ENCODE measurements at regions not wholly inside any gene's neighbourhood (a gene's known extent, or its start where the extent isn't known, plus 50 kb on each side); places are given as distances from the start of the nearest gene placed in this dataset.
A peak's percentile ranks its signal among the peaks of the same experiment; 100 is the strongest.

DNA sequence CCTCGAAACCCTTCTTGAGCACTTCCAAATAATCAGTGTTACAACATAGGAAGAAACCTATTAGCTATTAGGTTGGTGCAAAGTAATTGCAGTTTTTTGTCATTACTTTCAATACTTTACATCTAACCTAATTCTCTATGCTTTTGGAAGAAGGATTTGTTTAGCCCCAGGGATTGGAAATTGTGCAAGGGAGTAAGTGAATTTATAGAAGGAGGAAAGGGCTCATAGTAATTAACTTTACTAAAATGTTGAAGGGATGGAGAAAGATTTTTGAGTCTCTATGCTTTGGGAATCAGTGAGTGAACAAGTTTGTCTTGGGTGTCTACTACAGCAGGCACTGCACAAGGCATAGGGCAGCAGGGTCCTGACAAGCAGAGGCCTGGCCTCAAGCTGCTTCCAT, 261.1 kb downstream of the EN1 start:
- CTCF ChIA-PET = no interaction called here
- no peak overlapping the region for H3K4me3 Mint-ChIP-seq
- H3K36me3 Mint-ChIP-seq = no peaks in the 10 kb centered on the region

DNA sequence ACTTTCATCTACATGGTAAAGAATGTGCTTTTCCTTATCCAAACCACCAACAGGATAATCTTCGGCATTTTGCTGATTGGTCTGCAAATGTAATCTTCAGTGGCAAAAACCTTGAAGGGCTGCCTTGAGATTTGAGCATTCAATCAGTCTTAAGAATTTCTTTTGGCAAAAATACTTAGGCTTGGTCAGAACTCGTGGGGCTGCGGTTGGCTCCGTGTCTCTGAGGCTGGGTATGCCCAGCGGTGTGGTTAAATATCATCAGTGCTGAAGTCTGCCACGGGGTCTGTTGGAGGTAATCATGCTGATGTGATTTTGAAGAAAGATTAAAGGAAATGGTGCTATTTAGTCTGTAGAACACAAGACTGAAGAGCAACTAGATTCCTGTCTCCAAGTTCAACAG, 262.6 kb downstream of the EN1 start:
- H3K4me1 Mint-ChIP-seq = peaks cover 25% of the 10 kb centered on the region
- DNase-seq (ENCODE audit: low spot score) (no peak), ATAC-seq (no peak)
- no peaks in the 10 kb centered on the region for H3K36me3 Mint-ChIP-seq
- no peaks in the 10 kb centered on the region for H3K9me3 Mint-ChIP-seq
- CTCF ChIA-PET = interaction anchor here (0.9 kb wide), 1 partner anchor 46 kb away, joined by 3 read pairs; no protein-coding TSS in a partner anchor
- H3K27ac Mint-ChIP-seq = no peak overlapping the region
- H3K27me3 Mint-ChIP-seq (ENCODE audit: low read depth) = no peaks in the 10 kb centered on the region; the same call in 1 of the 2 replicates
- TF ChIP-seq, protein P1, sequence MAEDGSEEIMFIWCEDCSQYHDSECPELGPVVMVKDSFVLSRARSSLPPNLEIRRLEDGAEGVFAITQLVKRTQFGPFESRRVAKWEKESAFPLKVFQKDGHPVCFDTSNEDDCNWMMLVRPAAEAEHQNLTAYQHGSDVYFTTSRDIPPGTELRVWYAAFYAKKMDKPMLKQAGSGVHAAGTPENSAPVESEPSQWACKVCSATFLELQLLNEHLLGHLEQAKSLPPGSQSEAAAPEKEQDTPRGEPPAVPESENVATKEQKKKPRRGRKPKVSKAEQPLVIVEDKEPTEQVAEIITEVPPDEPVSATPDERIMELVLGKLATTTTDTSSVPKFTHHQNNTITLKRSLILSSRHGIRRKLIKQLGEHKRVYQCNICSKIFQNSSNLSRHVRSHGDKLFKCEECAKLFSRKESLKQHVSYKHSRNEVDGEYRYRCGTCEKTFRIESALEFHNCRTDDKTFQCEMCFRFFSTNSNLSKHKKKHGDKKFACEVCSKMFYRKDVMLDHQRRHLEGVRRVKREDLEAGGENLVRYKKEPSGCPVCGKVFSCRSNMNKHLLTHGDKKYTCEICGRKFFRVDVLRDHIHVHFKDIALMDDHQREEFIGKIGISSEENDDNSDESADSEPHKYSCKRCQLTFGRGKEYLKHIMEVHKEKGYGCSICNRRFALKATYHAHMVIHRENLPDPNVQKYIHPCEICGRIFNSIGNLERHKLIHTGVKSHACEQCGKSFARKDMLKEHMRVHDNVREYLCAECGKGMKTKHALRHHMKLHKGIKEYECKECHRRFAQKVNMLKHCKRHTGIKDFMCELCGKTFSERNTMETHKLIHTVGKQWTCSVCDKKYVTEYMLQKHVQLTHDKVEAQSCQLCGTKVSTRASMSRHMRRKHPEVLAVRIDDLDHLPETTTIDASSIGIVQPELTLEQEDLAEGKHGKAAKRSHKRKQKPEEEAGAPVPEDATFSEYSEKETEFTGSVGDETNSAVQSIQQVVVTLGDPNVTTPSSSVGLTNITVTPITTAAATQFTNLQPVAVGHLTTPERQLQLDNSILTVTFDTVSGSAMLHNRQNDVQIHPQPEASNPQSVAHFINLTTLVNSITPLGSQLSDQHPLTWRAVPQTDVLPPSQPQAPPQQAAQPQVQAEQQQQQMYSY (CRISPR knock-in tag; IDR thresholded peaks at IDR 0.05) = no peak
- no peak for TF ChIP-seq NR1H2 (CRISPR knock-in tag; IDR thresholded peaks at IDR 0.05)
- TF ChIP-seq JUN (CRISPR knock-in tag; IDR thresholded peaks at IDR 0.05) = no peak
- TF ChIP-seq, protein P2, sequence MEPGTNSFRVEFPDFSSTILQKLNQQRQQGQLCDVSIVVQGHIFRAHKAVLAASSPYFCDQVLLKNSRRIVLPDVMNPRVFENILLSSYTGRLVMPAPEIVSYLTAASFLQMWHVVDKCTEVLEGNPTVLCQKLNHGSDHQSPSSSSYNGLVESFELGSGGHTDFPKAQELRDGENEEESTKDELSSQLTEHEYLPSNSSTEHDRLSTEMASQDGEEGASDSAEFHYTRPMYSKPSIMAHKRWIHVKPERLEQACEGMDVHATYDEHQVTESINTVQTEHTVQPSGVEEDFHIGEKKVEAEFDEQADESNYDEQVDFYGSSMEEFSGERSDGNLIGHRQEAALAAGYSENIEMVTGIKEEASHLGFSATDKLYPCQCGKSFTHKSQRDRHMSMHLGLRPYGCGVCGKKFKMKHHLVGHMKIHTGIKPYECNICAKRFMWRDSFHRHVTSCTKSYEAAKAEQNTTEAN (CRISPR knock-in tag; IDR thresholded peaks at IDR 0.05) = no peak
- TF ChIP-seq, protein P3, sequence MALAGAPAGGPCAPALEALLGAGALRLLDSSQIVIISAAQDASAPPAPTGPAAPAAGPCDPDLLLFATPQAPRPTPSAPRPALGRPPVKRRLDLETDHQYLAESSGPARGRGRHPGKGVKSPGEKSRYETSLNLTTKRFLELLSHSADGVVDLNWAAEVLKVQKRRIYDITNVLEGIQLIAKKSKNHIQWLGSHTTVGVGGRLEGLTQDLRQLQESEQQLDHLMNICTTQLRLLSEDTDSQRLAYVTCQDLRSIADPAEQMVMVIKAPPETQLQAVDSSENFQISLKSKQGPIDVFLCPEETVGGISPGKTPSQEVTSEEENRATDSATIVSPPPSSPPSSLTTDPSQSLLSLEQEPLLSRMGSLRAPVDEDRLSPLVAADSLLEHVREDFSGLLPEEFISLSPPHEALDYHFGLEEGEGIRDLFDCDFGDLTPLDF (CRISPR knock-in tag; IDR thresholded peaks at IDR 0.05) = no peak
- TF ChIP-seq, protein P4, sequence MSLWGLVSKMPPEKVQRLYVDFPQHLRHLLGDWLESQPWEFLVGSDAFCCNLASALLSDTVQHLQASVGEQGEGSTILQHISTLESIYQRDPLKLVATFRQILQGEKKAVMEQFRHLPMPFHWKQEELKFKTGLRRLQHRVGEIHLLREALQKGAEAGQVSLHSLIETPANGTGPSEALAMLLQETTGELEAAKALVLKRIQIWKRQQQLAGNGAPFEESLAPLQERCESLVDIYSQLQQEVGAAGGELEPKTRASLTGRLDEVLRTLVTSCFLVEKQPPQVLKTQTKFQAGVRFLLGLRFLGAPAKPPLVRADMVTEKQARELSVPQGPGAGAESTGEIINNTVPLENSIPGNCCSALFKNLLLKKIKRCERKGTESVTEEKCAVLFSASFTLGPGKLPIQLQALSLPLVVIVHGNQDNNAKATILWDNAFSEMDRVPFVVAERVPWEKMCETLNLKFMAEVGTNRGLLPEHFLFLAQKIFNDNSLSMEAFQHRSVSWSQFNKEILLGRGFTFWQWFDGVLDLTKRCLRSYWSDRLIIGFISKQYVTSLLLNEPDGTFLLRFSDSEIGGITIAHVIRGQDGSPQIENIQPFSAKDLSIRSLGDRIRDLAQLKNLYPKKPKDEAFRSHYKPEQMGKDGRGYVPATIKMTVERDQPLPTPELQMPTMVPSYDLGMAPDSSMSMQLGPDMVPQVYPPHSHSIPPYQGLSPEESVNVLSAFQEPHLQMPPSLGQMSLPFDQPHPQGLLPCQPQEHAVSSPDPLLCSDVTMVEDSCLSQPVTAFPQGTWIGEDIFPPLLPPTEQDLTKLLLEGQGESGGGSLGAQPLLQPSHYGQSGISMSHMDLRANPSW (CRISPR knock-in tag; conservative IDR thresholded peaks at IDR 0.05; ENCODE audit: low read depth) = no peak
- POLR2A ChIA-PET = no interaction called here
- no peak overlapping the region for H3K4me3 Mint-ChIP-seq

More for the DNA sequence above, 261.1 kb downstream of the EN1 start:
- no peak for TF ChIP-seq TP53 (CRISPR knock-in tag; IDR thresholded peaks at IDR 0.05)
- H3K27ac Mint-ChIP-seq = no peak overlapping the region
- peaks cover 26% of the 10 kb centered on the region for H3K4me1 Mint-ChIP-seq
- H3K27me3 Mint-ChIP-seq (ENCODE audit: low read depth) = no peaks in the 10 kb centered on the region
- ATAC-seq (no peak), DNase-seq (ENCODE audit: low spot score) (no peak)
- no peaks in the 10 kb centered on the region for H3K9me3 Mint-ChIP-seq
- POLR2A ChIA-PET = no interaction called here

DNA sequence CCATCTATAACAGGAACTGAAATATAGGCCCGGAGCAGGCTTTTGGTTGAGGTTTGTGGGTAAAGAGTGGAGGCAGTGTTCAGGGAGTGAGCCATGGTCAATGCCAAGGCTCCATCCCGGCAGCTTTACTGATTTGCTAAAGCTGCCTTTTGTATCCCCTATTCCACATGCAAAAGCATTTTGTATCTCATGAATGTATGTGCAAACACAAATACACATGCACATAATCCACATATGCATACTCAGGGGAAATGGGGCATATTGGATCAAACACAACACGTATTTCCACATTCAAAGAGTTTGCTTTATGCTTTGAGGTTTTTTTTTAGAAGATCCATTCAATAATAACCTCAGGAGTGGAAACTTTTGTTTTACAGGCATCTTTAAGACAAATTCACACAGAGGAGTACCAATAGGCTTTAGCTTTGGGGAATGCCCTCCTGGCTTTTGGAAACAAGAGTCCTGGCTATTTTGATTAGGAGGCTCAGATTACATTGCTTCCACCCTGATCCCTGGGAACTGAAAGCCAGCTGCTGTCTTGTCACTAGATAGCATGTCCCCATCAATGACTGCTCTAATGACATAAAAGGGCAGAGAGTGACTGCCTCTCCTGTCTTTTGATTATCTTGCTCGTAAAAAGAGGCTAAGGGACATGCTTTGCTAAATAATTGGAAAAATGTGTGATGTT, 263.2 kb downstream of the EN1 start:
- TF ChIP-seq ZBTB21 (CRISPR knock-in tag; IDR thresholded peaks at IDR 0.05; ENCODE audit: borderline replicate concordance) = no peak
- TF ChIP-seq, protein P3 (CRISPR knock-in tag; IDR thresholded peaks at IDR 0.05) = no peak
- TF ChIP-seq SOX15 (CRISPR knock-in tag; IDR thresholded peaks at IDR 0.05) = no peak
- TF ChIP-seq, protein P1 (CRISPR knock-in tag; IDR thresholded peaks at IDR 0.05) = no peak
- ChIA-PET CTCF (interaction anchor here (0.9 kb wide), 1 partner anchor 45 kb away, joined by 3 read pairs; no protein-coding TSS in a partner anchor), POLR2A (no interaction called here)
- Mint-ChIP-seq H3K27me3 (ENCODE audit: low read depth) (no peaks in the 10 kb centered on the region; the same call in 1 of the 2 replicates), H3K27ac (no peak overlapping the region), H3K4me3 (no peak overlapping the region), H3K9me3 (no peaks in the 10 kb centered on the region), H3K36me3 (no peaks in the 10 kb centered on the region), H3K4me1 (peaks cover 20% of the 10 kb centered on the region)
- ATAC-seq (0 out of 2 replicates have a peak, but pooled peaks have one; percentile 32), DNase-seq (ENCODE audit: low spot score) (no peak)

Measured in WTC11 (cell line).